ENCODE measurements at regions not wholly inside any gene's neighbourhood (a gene's known extent, or its start where the extent isn't known, plus 50 kb on each side); places are given as distances from the start of the nearest gene placed in this dataset.
"Not testable (repeated sequence)": the region's sequence is repeated elsewhere in the genome, so short reads cannot be mapped to it uniquely, and the experiment has no call there.

DNA sequence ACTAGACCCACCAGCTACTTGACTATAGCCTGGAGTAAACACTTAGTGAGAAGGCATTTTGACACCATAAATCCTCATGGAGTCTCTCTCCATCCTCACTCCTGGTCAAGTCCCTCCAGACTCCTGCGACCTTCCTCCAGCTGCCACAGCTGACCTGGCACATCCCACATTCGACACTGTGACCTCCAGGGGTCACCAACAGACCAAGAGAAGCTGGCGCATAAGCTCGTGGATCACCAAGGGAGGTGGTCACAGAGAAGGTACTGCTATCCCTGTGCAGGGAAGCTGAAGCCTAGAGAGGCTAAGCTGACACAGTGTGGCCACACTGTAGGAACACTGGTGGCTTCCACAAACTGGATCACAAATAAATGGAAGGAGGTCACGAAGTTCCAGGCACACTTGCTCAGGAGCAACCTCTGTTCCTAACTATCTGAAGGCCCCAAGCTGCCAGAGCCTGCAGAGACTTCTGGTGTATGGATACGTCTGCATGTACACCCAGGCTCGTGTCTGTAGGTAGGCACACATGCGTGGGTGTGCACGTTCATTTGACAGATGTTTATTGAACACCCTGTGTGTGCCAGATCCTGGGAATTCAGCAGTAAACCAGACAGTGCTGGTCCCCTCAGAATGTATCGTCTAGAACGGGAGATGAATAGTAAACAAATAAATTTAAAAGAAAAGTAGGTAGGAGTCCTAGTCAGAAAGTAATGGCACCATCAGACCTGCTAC is 104.4 kb downstream of the C5orf15 start:
- intact Hi-C loops (cut with micrococcal nuclease): no loop called here
- no peak for DNase-seq
- no peak for ATAC-seq

DNA sequence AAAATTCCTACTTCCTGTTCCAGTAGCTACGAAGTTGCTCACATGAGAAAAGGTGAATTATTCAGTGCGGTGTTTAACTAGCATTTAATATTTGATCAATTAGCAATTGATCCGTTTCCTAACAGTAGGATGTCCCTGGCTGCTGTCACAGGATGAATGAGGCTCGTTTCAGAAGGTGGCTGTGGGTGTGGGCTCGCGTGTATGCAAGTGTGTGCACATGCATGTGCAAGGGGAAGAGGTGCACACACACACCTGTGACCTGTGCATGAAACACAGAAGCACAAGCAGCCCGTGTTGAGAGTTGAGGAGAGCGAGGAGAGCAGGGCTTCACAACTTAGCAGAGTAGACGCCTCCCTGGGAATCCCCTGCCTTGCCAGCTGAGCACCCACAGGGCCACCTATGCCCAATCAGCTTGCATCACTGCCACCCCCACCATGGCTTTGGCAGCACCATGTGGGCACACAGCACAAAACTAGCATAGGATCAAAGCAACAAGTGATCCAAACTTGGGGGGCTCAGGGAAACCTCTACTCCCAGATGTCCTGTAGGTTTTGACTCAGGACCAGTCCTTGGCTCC is 107.2 kb downstream of the C5orf15 start:
- DNase-seq (no peak), ATAC-seq (no peak)
- intact Hi-C loops (cut with micrococcal nuclease): no loop called here

DNA sequence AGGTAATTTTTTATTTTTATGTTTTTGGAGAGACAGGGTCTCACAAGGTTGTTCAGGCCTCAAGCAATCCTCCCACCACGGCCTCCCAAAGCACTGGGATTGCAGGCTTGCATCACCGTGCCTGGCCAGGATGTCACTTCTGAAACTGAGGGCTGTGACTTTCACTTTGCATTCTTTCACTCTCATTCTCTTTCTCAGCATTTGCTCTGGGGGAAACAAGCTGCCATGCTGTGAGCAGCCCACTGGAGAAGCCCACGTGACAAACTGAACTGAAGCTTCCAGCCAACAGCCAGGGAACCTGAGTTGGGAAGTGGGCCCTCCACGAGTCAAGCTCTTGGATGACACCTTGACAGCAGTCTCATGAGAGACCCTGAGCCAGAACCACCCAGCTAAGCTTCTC is 109.4 kb downstream of the C5orf15 start:
- ATAC-seq (no peak), DNase-seq (no peak)

DNA sequence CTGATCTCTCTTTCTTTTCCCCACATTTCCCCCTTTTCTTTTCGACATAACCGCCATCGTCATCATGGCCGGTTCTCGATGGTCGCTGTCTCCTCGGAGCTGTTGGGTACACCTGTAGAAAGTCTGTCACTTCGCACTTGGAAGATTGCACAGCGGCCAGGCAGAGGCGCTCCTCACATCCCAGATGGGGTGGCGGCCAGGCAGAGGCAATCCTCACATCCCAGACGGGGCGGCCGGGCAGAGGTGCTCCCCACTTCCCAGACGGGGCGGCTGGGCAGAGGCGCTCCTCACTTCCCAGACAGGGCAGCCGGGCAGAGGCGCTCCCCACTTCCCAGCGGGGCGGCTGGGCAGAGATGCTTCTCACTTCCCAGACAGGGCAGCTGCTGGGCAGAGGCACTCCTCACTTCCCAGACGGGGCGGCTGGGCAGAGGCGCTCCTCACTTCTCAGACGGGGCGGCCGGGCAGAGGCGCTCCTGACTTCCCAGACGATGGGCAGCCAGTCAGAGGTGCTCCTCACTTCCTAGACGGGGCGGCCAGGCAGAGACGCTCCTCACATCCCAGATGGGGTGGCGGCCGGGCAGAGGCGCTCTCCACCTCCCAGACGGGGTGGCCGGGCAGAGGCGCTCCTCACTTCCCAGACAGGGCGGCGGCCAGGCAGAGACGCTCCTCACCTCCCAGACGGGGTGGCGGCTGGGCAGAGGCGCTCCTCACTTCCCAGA is 110.7 kb downstream of the C5orf15 start:
- not testable (repeated sequence) for ATAC-seq

More for the DNA sequence above, 109.4 kb downstream of the C5orf15 start:
- intact Hi-C loops (cut with micrococcal nuclease): no loop called here

DNA sequence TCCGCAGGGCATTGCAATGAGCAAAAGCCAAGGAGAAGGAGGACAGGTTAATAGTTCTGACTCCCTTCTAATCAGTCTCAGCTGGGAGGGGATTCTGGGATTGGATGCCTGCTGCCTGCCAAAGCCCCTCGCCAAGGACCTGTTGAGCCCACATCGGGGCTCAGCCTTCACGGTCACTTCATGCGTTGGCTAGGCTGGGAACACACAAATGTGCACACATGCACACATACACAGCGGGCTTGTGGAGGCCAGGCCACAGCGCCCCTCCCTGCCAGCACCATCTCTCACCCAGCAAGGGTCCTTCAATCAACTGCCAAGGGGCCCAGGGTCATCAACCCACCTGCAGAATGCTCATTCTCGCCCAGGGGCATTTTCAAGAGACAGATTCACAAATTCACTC is 113.9 kb downstream of the C5orf15 start:
- no peak for ATAC-seq
- intact Hi-C loops (cut with micrococcal nuclease): no loop called here
- no peak for DNase-seq

More for the DNA sequence above, 110.7 kb downstream of the C5orf15 start:
- DNase-seq; intact Hi-C loops (cut with micrococcal nuclease): not testable (repeated sequence)

DNA sequence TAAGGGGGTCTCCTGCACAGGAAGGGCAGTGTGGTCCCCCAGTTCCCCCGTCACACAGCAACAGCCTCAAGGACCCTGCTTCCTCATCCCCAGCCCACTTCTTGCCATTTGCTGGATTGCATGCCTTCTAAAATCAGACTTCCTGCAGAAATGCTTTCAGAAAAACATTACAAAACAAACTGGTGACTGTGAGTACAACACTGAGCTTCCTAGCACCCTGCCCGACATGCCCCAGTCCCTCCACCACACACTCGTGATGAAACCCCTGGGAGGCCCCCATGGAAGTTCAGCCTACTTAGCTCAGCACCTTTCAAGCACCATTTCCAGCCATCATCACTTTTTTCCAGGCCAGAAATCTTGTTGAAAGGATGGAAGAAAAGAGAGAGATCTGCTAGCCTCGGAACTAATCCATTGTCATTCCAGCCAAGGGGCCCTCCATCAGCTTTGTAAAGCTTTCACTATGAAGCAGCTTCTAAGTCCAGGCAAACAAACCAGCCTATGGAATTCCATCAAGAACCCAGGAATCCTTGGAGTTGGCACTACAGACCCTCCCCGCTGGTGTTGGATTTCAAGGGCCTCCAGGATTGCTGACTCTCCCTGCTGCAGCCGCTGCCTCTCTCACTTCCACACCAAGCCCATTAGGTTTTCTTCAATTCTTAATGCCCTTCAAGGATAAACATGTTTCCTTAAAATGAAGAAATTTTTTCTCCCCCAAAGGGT is 114.6 kb downstream of the C5orf15 start:
- ATAC-seq: no peak
- intact Hi-C loops (cut with micrococcal nuclease): no loop called here
- DNase-seq: no peak

DNA sequence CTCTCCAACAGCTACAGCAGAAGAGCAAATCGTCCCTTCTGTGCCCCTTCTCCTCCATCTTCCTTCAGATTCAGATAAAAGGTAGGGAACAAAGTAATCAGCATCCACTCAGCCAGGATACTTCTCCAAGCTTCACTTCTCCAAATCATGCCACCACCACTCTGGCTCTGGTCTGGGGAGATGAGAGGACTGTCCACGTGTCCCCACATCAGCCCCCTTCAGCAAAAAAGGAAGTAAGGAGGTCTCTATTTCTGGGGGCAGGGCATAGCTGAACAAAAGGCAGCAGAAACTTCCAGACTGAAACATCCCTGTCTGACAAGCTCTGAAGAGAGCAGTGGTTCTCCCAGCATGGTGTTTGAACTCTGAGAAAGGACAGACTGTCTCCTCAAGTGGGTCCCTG is 116.9 kb downstream of the C5orf15 start:
- no peak for DNase-seq
- ATAC-seq: no peak
- intact Hi-C loops (cut with micrococcal nuclease): no loop called here

DNA sequence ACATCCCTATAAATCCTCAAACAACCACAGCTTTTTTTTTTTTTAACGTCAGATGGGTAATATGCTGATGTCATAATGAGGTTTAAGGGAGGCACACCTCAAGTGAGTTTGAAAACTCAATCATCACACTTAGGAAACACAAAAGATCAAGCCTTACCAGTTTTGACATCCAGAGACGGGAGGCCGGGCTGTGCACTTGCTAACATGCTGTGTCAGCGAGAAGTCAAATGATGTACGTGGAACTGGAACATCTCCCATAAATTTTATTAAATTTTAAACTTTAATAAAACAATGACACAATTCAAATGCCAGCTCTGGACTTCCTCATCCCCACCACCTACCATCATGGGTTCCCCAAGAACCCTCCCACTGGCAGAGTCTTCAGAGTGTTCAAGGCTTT is 117.6 kb downstream of the C5orf15 start:
- DNase-seq (no peak), ATAC-seq (no peak)
- intact Hi-C loops (cut with micrococcal nuclease): no loop called here

DNA sequence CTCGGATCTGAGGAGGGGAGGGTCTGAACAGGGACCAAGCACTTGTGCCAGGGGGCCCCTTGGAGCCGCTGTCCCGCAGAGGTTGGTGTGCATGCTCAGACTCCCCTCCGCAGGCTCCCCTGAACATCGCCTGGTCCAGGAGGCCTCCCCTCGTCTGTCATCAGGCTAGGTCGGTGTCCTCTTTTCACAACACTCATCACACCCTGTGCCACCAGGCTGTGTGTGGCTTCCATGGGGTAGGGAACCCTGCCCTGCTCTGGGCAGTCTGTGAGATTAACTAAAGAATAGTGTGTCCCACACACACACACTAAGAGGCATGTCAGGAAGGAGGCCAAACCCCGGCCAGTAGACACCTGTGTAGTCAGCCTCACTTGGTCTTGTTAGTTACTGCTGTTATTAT is 119.3 kb downstream of the C5orf15 start:
- ATAC-seq: no peak

DNA sequence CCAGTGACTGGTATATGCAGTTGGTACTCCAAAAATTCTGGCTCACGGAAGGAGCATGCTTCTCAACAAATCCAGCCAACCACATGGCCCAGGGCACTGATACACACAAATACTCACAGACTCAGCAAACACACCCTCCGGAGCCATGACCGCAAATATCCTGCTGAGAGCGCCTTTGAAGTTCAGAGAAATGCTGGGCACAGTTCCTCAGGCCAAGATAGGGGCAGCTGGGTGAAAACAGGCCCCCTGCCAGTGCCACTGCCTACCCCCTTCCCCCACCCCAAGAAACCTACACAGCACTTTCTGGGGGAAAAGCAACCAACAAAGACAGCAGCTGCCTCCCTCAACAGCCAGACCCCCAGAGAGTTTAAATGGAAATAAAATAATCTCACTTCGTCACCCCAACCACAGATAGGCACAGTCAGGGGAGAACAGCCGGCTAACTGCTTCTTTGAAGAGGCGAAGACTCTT is 120.0 kb downstream of the C5orf15 start:
- intact Hi-C loops (cut with micrococcal nuclease): no loop called here
- DNase-seq (no peak), ATAC-seq (peak; percentile 35)

More for the DNA sequence above, 119.3 kb downstream of the C5orf15 start:
- no peak for DNase-seq
- intact Hi-C loops (cut with micrococcal nuclease): no loop called here

DNA sequence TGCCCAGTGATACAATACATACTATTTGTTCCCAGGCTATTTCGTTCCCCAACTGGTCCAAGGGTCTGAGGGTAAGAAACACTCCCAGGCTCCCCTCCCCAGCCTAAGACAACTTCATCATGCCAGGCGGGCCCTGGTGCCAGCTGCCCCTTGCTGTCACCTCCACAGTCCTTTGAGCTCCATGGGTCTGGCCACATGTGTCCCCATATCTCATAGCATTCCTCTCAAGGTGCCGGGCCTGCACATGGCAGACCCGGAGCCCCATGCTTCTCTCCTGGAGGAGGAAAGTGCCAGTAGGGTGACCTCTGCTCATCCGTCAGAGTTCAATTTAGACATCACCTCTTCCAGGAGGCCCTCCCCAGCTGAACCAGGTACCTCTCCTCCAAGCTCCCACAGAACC is 120.5 kb downstream of the C5orf15 start:
- intact Hi-C loops (cut with micrococcal nuclease): no loop called here
- ATAC-seq (no peak), DNase-seq (no peak)

DNA sequence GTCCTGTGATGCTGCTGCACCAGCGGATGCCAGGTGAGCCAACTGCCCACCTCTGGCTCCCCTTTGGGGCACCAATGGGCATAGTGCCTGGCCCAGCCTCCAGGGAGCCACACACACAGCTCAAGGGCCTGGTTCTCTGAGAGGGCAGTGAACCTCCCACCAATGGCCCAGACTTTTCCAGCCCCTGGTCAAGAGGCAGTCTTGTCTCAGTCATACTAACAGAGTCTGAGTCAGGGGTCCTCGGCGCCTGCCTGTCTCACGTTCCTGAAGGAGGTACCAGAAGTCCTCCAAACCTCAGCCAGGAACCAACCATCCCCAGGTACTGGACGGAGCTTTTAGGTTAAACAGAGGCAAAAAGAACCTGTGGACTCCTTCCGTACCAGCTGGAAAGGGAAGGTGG is 121.1 kb downstream of the C5orf15 start:
- DNase-seq: no peak
- intact Hi-C loops (cut with micrococcal nuclease): no loop called here
- no peak for ATAC-seq

DNA sequence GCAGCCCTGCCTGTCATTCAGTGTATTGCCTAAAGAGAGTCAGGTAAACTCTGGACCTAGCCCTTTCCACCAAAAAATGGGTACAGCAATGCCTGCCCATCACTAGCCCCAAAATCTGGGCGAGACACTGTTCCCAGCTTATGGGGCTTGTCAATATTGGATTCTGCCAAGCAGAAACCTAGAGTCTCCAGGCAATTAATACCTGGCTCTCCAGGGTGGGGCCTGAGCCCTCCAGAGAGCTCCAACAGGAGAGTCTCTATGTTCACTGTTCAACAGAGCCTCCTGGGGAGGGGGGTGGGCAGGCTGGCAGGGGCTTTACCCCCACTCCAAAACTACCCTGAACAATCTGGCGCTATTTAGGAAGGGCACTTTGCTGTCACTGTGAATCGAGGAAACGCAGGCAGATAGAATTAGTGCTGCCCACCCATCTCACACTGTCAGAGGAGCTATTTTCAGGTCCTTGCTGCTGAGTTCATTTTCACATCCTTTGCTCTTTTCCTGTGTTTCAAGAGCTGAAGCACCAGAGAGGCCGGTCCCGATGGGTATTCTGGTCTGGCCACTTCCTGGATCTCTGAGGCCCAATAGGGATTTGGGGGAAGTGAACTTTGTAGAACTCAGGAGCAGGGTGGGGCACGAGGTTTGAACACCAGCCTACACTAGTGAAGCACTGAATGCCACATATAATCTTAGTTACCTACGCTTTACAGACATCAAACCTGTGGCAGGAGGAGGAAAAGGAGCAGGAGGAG is 121.8 kb downstream of the C5orf15 start:
- intact Hi-C loops (cut with micrococcal nuclease): no loop called here

DNA sequence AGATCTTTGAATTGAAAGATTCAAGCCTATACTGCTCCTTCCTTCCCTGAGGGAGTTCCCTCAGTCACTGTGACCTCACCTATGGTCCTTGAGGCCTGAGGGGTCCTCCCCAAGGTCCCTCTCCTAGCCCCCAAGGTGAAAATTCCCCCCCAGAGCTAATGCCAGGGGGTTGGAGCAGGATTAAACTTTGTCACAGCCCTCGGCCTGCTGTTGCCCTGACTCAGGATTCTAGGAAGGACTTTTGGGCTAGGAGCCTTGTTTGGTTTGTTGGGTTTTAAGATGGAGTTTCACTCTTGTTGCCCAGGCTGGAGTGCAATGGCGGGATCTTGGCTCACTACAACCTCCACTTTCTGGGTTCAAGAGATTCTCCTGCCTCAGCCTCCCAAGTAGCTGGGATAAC is 123.2 kb downstream of the C5orf15 start:
- intact Hi-C loops (cut with micrococcal nuclease): no loop called here
- ATAC-seq: no peak
- DNase-seq: no peak

More for the DNA sequence above, 121.8 kb downstream of the C5orf15 start:
- ATAC-seq (no peak), DNase-seq (no peak)

DNA sequence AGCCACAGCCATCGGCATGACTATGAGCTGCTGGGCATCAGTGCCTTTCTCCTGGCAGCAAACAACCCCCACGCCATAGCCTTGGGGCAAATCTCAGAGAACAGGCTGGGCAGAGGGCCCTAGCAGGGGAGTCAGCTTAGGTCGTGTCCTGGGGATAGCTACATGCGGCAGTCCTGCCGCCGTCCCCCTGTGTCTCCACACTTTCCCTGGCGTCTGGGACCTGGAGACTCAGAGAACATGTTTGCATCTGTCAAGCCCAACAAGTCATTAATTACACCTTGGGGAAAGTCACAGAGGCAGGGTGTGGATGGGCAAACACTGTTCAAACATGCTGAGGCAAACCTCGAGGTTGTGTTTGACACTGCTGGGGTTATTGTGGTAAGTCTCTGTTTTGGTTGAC is 123.6 kb downstream of the C5orf15 start:
- intact Hi-C loops (cut with micrococcal nuclease): no loop called here
- ATAC-seq: no peak
- DNase-seq: no peak

DNA sequence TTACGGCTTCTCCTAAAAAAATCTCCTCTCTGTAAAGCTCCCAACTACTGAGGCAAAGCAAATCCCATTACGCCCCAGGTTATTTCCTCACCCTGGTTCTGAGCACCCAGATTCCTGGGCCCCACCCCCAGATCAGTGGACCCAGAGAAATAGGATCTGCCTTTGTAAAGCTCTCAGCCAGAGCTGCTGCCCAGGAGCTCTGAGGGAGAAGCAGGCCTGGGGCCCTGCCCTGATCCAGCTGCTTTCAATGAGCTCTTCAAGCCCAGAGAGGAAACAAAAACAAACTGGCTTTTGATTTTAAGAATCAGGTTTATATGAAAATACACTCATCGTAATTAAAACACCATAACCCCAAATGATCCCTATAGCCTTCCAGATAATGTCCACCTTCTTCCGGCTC is 124.5 kb downstream of the C5orf15 start:
- no peak for DNase-seq
- no peak for ATAC-seq
- intact Hi-C loops (cut with micrococcal nuclease): no loop called here

DNA sequence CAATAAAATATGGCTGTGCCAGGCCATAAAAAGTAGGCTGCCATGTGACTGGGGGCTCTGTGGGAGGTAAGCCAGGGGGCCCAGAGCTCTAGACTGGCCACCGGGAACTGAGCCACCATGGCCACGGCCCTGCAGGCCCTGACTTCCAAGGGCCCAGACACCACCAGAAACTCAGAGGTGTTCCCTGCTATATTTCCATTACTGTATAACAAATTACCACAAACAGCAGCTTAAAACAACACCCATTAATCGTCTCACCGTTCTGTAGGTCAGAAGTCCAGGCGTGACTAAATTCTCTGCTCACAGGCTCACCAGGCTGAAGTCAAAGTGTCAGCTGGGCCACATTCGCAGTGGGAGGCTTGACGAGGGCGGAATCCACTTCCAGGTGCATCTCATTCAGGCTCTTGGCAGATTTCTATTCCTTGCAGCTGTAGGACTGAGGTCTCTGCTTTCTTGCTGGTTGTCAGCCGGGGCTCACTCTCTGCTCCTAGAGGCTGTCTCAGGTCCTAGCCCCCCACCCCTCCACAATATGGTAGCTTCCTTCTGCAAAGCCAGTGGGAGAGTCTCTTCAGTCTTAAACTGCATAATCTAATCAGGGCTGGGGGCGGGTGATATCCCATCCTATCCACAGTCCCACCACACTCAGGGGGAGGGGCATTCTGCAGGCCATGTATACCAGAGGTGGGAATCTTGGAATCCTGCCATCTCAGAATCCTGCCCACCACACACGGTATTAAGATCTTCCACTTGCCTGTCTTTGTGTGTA is 125.4 kb downstream of the C5orf15 start:
- DNase-seq: no peak
- intact Hi-C loops (cut with micrococcal nuclease): no loop called here
- no peak for ATAC-seq

Data from left ventricle myocardium superior (tissue), 1 donor.